HG03045 (cell line): ENCODE measurements at regions not wholly inside any gene's neighbourhood (a gene's known extent, or its start where the extent isn't known, plus 50 kb on each side); places are given as distances from the start of the nearest gene placed in this dataset.
"Not testable (repeated sequence)": the region's sequence is repeated elsewhere in the genome, so short reads cannot be mapped to it uniquely, and the experiment has no call there.

Source experiments
- ATAC-seq: cut with Tn5 transposase; IDR thresholded peaks from one replicate; pipeline ENCODE4 v1.9.1; 2021; ENCODE audit warnings: mild to moderate bottlenecking, moderate library complexity; ENCODE audit not compliant: unreplicated experiment

DNA sequence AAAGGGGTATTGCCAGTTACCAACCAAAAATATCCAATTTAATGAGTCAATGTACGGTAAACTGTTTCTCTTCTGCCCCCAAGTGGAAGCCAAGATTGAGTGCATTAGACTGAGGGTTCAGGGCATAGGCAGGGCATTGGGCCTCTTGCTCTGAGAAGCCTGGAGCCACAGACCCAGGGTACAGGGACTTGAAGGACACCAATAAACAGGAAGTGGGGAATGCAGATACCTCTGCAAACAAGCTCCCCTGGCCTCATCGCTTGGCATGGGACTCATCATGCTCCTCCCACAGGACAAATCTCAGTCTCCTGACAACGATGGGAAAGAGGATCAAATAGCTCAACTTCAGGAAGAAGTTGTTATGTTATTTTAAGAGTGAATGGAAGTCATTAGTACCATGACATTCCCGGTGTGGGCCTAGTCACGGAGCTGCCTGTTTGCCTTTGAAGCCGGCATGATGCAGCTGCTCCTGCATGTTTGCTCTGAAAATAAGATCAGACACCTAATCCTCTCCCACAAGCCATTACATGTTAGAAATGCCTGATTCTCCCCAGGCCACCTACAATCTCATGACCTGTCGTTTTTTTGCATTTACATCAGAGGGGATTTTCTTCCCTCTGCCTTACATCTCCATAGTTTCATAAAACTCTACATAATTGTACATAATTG lies 224.2 kb downstream of the RCHY1 start:
- ATAC-seq = no peak

DNA sequence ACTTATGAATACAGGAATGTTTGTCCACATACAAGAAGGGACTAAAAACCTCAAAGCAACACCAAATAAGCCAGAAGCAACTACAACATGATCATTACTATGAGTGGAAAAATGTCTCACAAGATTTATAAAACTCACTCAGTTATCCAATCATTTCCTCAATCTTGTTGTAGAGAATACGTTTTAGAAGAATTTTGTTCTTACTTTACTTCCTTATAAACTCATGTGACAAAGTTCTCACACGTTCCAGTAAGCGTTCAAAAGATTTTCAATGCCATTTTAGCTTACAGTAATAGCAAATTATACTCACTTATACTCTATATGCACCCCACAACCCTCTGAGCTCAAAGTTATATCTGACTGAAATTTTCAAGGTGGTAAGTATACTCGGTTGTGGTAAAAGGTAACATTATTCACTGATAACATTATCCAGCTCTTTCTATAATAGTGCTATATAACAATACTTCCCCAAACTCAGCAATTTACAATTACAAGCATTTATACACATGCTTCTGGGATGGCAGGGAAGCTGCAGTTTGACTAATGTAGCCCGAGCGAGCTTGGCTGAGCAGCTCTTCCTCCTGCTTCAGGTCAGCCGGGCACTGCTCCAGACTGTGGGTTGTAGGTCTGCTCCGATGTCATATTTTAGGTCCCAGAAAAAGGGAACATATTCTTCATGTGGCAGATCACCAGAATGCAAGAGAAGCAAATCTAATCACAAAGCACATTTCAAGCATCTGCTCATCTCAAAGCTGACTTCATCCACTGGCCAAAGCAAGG lies 226.3 kb downstream of the RCHY1 start:
- ATAC-seq = no peak

DNA sequence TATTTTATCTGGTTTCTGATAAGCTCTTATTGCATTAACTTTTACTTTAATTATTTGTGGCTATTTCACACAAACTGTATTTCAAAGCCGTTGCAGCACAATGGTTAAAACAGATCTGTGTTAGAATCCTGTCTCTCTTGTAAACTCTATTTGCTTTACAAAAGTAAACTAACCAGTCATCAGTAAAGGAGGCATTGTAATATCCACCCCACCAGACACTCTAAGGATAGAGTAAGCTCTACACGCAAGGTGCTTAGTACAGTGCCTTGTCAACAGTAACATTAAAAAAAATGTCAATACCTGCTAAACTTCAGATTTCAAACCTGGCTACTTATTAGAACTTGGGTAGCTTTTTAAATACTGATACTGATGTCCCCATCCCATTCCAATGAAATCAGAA lies 228.4 kb downstream of the RCHY1 start:
- ATAC-seq = no peak

GRCh38 chr4:75284831-75285230 lies 229.4 kb downstream of the RCHY1 start:
- no peak for ATAC-seq

DNA sequence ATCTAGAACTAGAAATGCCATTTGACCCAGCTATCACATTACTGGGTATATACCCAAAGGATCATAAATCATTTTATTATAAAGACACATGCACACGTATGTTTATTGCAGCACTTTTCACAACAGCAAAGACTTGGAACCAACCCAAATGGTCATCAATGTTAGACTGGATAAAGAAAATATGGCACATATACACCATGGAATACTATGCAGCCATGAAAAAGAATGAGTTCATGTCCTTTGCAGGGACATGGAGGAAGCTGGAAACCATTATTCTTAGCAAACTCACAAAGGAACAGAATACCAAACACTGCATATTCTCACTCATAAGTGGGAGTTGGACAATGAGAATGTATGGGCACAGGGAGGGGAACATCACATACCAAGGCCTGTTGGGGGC lies 233.7 kb downstream of the RCHY1 start:
- ATAC-seq = not testable (repeated sequence)

- ATAC-seq = no peak
Measured at GRCh38 chr4:75259306-75259705, 254.9 kb downstream of the RCHY1 start.

DNA sequence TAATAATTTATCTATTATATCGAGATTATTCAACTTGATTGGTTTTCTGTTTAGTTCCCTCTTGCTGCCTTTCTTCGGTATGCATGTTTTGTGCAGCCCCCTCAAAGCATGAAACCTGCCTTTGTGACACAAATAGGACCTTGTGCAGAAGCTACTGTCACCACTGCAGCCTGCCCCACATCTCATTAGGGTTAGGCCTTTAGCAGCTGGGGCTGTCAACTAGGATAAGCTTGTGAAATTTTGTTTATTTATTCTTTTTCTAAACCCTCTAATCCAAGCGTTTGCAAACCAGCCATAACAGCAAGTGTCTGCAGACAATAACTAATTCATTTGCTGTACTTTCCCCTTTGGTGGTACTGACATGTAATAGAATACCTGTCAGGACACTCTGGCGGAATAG lies 258.9 kb downstream of the RCHY1 start:
- ATAC-seq = no peak

DNA sequence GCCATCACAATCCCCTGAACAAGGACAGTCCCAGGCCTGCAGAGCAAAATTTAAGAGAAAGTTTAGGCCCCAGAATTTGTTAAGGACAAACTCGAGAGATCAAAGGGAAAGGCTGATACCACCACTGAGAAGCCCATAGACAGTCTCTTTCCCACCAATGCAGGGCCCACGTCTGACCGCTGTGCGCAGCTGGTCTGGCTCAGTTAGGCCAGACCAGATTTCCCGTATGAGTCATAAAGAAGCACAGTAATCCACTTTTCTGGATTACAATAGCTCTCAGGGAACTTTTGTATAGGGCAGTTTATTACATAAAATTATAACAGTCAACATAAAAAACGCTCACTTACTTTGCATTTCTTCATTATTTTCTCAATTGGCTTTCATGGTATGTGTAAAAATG lies 259.5 kb downstream of the RCHY1 start:
- ATAC-seq = no peak

GRCh38 chr4:75253094-75253493 lies 261.1 kb downstream of the RCHY1 start:
- ATAC-seq = not testable (repeated sequence)

DNA sequence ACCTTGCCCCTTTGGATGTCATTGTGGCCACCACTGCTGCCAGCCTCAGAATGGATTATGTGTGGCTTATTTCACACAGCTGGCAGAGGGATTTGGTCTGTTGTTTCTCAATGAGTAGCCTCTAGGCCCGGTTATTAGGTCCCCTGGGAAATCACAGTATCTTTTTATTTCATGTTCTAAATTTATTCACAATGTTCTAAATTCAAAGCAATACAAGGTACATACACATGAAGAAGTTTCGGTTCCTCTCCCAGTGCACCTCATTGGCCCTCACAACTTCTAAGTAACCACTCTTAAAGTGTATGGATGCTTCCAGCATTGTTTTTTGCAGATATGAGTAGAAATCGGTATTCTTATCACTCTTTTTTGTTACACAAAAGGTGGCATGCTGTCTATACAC lies 262.7 kb downstream of the RCHY1 start:
- ATAC-seq = peak; percentile 57

DNA sequence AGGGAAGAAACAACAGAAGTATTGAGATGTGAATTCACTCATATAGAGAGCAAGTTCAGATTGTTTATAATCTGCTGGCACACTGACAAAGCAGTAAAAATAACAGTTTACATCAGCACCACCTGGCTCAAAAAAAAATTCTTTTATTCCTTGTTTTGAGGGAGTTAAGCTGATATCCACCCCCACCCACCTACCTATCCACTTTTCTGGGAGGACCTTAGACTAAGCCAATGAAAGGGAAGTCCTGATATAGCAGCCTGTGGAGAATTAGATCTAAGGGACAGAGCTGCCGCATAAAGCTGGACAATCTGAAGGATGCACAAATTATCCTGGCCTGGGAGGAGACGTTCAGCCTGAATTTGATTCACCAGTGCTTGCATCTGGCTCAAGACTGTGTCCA lies 264.5 kb downstream of the RCHY1 start:
- ATAC-seq = no peak

GRCh38 chr4:75248770-75249407 lies 265.3 kb downstream of the RCHY1 start:
- ATAC-seq = no peak

DNA sequence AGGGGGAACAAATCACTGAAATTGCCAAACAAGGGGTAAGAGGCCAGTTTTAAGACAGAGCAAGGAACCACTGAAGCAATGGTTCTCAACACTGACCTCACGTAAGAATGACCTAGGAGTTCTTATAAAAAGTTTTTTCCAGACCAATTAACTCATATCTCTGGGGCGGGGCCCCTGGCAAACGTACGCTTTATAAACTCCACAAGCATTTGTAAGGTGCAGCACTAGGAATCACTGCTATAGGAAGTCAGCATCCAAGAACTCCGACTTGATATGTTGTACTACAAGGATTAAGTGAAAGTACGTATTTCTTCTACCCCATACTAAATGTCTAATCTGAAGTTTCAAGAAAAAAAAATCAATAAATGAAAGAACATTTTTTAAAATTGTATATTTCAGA lies 269.9 kb downstream of the RCHY1 start:
- no peak for ATAC-seq

GRCh38 chr4:75243570-75243969 lies 270.6 kb downstream of the RCHY1 start:
- ATAC-seq = no peak

GRCh38 chr4:75235359-75235951 lies 278.7 kb downstream of the RCHY1 start:
- ATAC-seq = peak; percentile 98

DNA sequence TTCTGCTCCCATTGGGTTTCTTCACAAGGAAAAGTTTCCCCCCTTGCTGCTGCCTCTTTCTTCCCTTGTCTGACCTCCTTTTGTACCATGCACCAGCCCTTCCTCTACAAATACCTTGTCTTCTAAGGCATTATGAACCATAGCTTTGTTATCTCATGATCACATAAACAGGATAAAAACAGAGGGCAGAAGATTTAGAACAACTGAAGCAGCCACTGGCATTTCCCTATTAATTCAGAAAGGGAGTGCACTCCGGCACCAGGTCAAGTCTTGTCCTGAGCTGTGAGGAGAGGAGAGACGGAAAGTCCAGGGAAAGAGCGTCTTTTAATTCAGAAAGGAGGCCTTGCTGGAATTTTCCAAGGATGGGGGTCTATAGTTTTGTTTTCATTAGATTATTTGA lies 281.7 kb downstream of the RCHY1 start:
- ATAC-seq = no peak

- no peak for ATAC-seq
Measured at GRCh38 chr4:75229806-75230570, 284.2 kb downstream of the RCHY1 start.

DNA sequence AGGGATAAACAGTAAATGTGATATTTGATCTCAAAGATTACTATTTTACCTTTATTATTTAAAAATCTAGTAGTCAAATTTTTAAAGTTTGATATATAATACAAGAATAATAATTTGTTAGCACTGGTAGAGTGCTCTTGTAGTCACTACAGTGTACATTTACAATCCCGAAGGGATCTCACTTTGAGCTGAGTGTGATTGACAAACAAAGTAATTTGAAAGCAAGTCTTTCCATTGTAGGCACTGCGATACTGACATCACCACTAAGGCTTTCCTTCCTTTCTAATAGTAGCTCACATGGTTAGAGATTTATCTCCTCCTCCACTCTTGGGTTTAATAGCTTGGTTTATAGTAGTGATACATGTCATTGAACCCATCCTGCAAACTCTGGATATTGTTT lies 280.6 kb downstream of the PARM1 start:
- ATAC-seq = no peak

DNA sequence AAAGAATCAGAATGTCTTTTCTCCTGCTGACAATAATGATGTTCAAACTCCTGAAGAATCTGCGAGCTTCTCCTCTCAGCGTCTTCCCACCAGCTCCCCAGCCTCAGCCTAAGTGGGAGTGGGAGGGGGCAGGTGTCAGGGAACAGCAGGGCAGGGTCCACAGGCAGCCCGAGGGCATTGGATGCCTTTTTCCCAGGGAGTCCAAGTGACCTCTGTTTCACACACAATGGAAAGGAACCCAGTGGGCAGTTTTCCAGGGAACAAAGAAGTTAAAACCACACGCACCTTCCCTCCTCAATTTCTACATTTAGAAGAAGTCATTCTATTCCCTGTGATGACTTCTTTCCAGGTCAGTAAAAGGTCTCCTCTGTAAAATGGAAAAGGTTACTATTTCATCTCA lies 278.5 kb downstream of the PARM1 start:
- ATAC-seq = no peak

DNA sequence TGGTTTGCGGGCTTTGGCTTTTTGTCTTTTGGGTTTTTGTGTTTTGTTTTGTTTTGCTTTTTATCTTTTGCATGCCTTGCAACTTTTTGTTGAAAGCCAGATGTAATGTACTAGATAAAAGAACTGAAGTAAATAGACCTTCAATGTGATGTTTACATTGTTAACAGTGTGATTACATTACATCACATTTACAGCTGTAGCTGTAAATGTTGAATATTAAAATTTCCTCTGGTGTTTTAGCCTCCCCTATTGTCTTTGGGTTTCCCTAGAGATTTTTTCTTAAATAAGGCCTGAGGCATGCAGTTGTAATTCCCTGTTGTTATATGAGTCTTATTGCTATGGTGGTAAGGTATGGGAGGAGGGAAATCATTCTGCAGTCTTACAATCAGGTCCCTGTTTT lies 275.0 kb downstream of the PARM1 start:
- ATAC-seq = no peak

DNA sequence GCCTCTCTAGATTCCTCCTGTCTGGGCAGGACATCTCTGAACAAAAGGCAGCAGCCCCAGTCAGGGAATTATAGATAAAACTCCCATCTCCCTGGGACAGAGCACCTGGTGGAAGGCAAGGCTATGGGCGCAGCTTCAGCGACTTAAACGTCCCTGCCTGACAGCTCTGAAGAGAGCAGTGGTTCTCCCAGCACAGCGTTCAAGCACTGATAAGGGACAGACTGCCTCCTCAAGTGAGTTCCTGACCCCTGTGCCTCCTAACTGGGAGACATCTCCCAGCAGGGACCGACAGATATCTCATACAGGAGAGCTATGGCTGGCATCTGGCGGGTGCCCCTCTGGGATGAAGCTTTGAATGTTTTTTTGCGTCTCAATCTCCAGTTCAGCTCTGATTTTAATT lies 262.2 kb downstream of the PARM1 start:
- ATAC-seq = no peak
